ENCODE measurements at regions not wholly inside any gene's neighbourhood (a gene's known extent, or its start where the extent isn't known, plus 50 kb on each side); places are given as distances from the start of the nearest gene placed in this dataset.

DNA sequence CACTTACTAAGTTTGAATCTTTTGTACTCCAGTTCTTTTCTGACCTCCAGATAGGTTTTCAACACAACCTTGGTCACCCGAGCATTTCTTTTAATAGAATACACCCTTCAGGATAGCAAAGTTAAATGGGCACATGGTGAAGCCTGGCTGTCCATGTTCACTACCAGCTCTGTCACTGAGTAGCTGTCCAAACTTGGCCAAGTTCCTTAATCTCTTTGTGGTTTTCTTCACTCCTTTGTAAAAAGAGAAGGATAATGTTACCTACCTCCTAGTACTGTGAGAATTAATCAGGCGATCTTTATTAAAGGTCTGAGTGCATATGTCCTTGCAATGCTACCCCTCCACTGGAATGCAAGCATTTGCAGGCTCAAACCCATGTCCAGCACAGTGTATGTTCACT, 128.1 kb upstream of the PTPRZ1 start:
- TF ChIP-seq POLR2A (IDR thresholded peaks at IDR 0.05; ENCODE audit: extremely low read depth, insufficient read length): no peak
- TF ChIP-seq, protein P1, sequence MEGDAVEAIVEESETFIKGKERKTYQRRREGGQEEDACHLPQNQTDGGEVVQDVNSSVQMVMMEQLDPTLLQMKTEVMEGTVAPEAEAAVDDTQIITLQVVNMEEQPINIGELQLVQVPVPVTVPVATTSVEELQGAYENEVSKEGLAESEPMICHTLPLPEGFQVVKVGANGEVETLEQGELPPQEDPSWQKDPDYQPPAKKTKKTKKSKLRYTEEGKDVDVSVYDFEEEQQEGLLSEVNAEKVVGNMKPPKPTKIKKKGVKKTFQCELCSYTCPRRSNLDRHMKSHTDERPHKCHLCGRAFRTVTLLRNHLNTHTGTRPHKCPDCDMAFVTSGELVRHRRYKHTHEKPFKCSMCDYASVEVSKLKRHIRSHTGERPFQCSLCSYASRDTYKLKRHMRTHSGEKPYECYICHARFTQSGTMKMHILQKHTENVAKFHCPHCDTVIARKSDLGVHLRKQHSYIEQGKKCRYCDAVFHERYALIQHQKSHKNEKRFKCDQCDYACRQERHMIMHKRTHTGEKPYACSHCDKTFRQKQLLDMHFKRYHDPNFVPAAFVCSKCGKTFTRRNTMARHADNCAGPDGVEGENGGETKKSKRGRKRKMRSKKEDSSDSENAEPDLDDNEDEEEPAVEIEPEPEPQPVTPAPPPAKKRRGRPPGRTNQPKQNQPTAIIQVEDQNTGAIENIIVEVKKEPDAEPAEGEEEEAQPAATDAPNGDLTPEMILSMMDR (IDR thresholded peaks at IDR 0.05; ENCODE audit: low read depth, low read length): no peak
- TF ChIP-seq, protein P2, sequence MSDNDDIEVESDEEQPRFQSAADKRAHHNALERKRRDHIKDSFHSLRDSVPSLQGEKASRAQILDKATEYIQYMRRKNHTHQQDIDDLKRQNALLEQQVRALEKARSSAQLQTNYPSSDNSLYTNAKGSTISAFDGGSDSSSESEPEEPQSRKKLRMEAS (IDR thresholded peaks at IDR 0.05; ENCODE audit: low read depth, low read length): no peak
